Loucy (cell line): ENCODE measurements at regions not wholly inside any gene's neighbourhood (a gene's known extent, or its start where the extent isn't known, plus 50 kb on each side); places are given as distances from the start of the nearest gene placed in this dataset.

Experiments
- H2AFZ ChIP-seq: fragments of 200-600 bp; sonication (generic); 2 replicates; pipeline ENCODE4 v1.6.0; 2016; ENCODE audit warnings: antibody characterized with exemption, mild to moderate bottlenecking, low read length, moderate library complexity
- H3F3A ChIP-seq: fragments of 200-600 bp; 2 replicates; pipeline ENCODE4 v1.6.0; 2016; ENCODE audit warnings: antibody characterized with exemption, low read depth, mild to moderate bottlenecking
- H3K27me3 ChIP-seq: fragments of 200-600 bp; sonication (generic); 2 replicates; pipeline ENCODE4 v1.6.1; 2014; ENCODE audit warnings: low read length, mild to moderate bottlenecking; ENCODE audit not compliant: insufficient read depth, poor library complexity, severe bottlenecking
- H3K36me3 ChIP-seq: fragments of 200-600 bp; sonication (generic); 2 replicates; pipeline ENCODE4 v1.6.1; 2016; ENCODE audit warnings: low read length; ENCODE audit not compliant: insufficient read depth
- H3K4me1 ChIP-seq: fragments of 200-600 bp; sonication (generic); 2 replicates; pipeline ENCODE4 v1.5.1; 2014; ENCODE audit warnings: low read length, mild to moderate bottlenecking; ENCODE audit not compliant: insufficient read depth, poor library complexity, severe bottlenecking
- H3K4me2 ChIP-seq: fragments of 200-600 bp; sonication (generic); 2 replicates; pipeline ENCODE4 v1.6.0; 2014; ENCODE audit warnings: antibody characterized with exemption, low read length, low read depth, mild to moderate bottlenecking; ENCODE audit not compliant: poor library complexity, severe bottlenecking
- H3K4me3 ChIP-seq: fragments of 200-600 bp; sonication (generic); 2 replicates; pipeline ENCODE4 v1.5.1; 2014; ENCODE audit warnings: low read length, mild to moderate bottlenecking, mixed read lengths; ENCODE audit not compliant: poor library complexity, severe bottlenecking
- H3K79me2 ChIP-seq: fragments of 200-600 bp; sonication (generic); 2 replicates; pipeline ENCODE4 v1.6.1; 2014; ENCODE audit warnings: low read length; ENCODE audit not compliant: insufficient read depth
- H3K9ac ChIP-seq: fragments of 200-600 bp; sonication (generic); 2 replicates; pipeline ENCODE4 v1.6.0; 2014; ENCODE audit warnings: mild to moderate bottlenecking, low read depth, low read length, moderate library complexity; ENCODE audit not compliant: poor library complexity, severe bottlenecking
- H3K9me2 ChIP-seq: fragments of 200-600 bp; sonication (generic); replicated peaks from 2 replicates; pipeline ENCODE4 v1.6.1; 2016; ENCODE audit warnings: low read depth, low read length, mixed read lengths
- H3K9me3 ChIP-seq: fragments of 200-600 bp; sonication (generic); 2 replicates; pipeline ENCODE4 v1.6.1; 2014; ENCODE audit warnings: mild to moderate bottlenecking, antibody characterized with exemption, low read length, low read depth; ENCODE audit not compliant: insufficient read depth
- H4K20me1 ChIP-seq: fragments of 200-600 bp; sonication (generic); 2 replicates; pipeline ENCODE4 v1.6.0; 2014; ENCODE audit warnings: antibody characterized with exemption, low read length, mild to moderate bottlenecking; ENCODE audit not compliant: insufficient read depth, poor library complexity, severe bottlenecking
- EZH2phosphoT487 ChIP-seq: fragments of 200-600 bp; IDR thresholded peaks from 2 replicates; pipeline ENCODE4 v1.6.1; 2018; ENCODE audit warnings: antibody characterized with exemption, mild to moderate bottlenecking, moderate library complexity, borderline replicate concordance
- TF ChIP-seq, protein P1 (sequence below): fragments of 200-600 bp; sonication (generic); conservative IDR thresholded peaks from 2 replicates; pipeline ENCODE4 v1.5.1; 2014; ENCODE audit warnings: mild to moderate bottlenecking, antibody characterized with exemption, low read length

DNA sequence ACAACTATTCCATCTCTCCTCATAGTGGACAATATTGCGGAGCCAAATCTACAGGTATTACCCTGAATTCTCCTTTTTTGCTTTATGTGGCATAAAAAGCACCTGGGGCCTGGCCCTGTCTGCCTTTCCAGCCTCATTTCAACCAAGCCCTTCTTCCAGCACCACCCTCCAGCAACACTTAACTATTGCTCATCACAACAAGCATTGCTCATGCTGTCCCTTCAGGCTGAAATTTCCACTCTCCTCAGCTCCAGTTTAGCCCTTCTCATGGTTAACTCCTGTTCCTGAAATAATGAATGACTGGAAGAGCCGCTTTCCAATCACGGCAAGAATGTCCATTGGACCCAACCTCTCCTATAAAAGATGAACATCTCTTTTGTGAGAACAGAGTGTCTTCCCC lies 107.4 kb downstream of the P2RY1 start:
- peak overlapping the region; percentile 54 for H2AFZ ChIP-seq

DNA sequence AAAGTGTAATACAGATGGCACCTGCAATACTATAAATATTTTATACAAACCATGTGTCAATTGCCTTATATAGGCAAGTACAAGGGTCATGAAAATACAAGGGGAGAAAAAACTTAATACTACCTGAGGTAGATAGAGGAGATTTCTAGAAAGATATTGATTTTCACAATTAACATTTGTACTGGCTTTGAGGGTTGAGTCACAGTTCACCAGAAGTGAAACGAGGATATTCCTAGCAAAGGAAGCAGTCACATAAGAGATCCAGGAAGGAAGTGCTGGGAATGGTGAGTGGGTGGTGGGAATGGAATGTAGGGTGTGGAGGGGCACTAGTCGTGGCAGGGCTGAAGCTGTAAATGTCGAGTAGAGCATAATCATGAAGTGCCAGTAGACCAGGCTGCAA lies 108.7 kb downstream of the P2RY1 start:
- Histone ChIP-seq H3K27me3 (no peaks in the 10 kb centered on the region), H3K9me3 (no peaks in the 10 kb centered on the region)
- TF ChIP-seq, protein P1, sequence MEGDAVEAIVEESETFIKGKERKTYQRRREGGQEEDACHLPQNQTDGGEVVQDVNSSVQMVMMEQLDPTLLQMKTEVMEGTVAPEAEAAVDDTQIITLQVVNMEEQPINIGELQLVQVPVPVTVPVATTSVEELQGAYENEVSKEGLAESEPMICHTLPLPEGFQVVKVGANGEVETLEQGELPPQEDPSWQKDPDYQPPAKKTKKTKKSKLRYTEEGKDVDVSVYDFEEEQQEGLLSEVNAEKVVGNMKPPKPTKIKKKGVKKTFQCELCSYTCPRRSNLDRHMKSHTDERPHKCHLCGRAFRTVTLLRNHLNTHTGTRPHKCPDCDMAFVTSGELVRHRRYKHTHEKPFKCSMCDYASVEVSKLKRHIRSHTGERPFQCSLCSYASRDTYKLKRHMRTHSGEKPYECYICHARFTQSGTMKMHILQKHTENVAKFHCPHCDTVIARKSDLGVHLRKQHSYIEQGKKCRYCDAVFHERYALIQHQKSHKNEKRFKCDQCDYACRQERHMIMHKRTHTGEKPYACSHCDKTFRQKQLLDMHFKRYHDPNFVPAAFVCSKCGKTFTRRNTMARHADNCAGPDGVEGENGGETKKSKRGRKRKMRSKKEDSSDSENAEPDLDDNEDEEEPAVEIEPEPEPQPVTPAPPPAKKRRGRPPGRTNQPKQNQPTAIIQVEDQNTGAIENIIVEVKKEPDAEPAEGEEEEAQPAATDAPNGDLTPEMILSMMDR = no peak
- TF ChIP-seq EZH2phosphoT487 = no peak

More for the DNA sequence above, 107.4 kb downstream of the P2RY1 start:
- Histone ChIP-seq H3K4me3 (no peak overlapping the region), H3K9ac (no peak overlapping the region), H3K4me1 (peaks cover 8% of the 10 kb centered on the region), H3K4me2 (no peak overlapping the region), H3K27me3 (no peaks in the 10 kb centered on the region), H3K9me2 (no peaks in the 10 kb centered on the region), H3F3A (no peaks in the 10 kb centered on the region), H3K36me3 (no peaks in the 10 kb centered on the region), H3K9me3 (no peaks in the 10 kb centered on the region), H3K79me2 (no peaks in the 10 kb centered on the region), H4K20me1 (no peaks in the 10 kb centered on the region)
- TF ChIP-seq, protein P1 = no peak
- TF ChIP-seq EZH2phosphoT487 = no peak

DNA sequence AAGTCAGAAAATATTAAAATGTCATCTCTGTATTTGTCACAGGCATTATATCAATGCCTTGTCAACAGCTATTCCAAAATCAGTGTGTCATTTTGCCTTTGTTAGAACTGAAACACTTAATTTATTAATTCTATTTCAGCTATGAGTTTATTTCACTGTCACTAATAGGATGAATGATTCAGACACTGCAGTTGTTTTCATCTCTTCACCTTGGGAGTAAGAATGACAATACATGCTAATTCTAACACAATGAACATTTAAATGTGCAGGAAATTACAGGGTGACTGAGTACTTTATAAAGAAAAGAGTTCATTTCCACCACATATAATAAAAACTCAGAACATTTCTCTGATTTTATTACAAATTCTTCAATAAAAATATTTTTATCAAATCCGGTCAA lies 109.7 kb downstream of the P2RY1 start:
- H4K20me1 ChIP-seq = no peaks in the 10 kb centered on the region
- no peaks in the 10 kb centered on the region for H3K9me2 ChIP-seq
- no peak overlapping the region for H3K9ac ChIP-seq
- no peaks in the 10 kb centered on the region for H3F3A ChIP-seq
- no peaks in the 10 kb centered on the region for H3K79me2 ChIP-seq
- no peaks in the 10 kb centered on the region for H3K36me3 ChIP-seq
- no peaks in the 10 kb centered on the region for H3K9me3 ChIP-seq
- H2AFZ ChIP-seq = no peak overlapping the region
- no peaks in the 10 kb centered on the region for H3K27me3 ChIP-seq
- H3K4me2 ChIP-seq = no peak overlapping the region
- no peak overlapping the region for H3K4me3 ChIP-seq
- TF ChIP-seq, protein P1 = no peak
- no peaks in the 10 kb centered on the region for H3K4me1 ChIP-seq

More for the DNA sequence above, 108.7 kb downstream of the P2RY1 start:
- no peak overlapping the region for H3K4me2 ChIP-seq
- H3K4me3 ChIP-seq = no peak overlapping the region
- no peaks in the 10 kb centered on the region for H3K9me2 ChIP-seq
- peaks cover 7% of the 10 kb centered on the region for H3K4me1 ChIP-seq
- H2AFZ ChIP-seq = no peak overlapping the region
- H3K36me3 ChIP-seq = no peaks in the 10 kb centered on the region
- no peak overlapping the region for H3K9ac ChIP-seq
- H3F3A ChIP-seq = no peaks in the 10 kb centered on the region
- H4K20me1 ChIP-seq = no peaks in the 10 kb centered on the region
- no peaks in the 10 kb centered on the region for H3K79me2 ChIP-seq
